ENCODE measurements at regions not wholly inside any gene's neighbourhood (a gene's known extent, or its start where the extent isn't known, plus 50 kb on each side); places are given as distances from the start of the nearest gene placed in this dataset.

DNA sequence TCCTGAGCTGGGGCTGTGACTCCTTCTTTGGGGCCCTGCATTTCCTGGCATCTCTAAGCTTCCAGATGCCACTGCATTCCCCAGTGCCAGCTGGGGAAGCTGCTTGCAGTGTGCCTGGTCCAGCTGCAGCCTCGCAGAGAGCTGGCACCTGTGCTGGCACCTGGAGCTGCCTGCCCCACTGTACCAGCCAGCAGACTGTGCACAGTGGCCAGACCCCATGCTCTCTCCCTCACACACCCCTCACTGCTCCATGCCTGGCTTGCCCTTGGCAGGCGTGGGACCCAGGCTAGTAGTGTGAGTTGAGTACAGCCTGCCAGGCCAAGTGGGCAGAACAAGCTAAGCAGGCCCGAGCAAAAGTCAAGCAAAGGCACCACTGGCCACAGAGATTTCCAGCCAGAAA is 327.5 kb downstream of the NDFIP2 start:
- DNase-seq, result no peak
- TF ChIP-seq, protein P1, sequence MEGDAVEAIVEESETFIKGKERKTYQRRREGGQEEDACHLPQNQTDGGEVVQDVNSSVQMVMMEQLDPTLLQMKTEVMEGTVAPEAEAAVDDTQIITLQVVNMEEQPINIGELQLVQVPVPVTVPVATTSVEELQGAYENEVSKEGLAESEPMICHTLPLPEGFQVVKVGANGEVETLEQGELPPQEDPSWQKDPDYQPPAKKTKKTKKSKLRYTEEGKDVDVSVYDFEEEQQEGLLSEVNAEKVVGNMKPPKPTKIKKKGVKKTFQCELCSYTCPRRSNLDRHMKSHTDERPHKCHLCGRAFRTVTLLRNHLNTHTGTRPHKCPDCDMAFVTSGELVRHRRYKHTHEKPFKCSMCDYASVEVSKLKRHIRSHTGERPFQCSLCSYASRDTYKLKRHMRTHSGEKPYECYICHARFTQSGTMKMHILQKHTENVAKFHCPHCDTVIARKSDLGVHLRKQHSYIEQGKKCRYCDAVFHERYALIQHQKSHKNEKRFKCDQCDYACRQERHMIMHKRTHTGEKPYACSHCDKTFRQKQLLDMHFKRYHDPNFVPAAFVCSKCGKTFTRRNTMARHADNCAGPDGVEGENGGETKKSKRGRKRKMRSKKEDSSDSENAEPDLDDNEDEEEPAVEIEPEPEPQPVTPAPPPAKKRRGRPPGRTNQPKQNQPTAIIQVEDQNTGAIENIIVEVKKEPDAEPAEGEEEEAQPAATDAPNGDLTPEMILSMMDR (IDR thresholded peaks at IDR 0.05), result no peak
- intact Hi-C loops (cut with DNase I), result no loop called here

DNA sequence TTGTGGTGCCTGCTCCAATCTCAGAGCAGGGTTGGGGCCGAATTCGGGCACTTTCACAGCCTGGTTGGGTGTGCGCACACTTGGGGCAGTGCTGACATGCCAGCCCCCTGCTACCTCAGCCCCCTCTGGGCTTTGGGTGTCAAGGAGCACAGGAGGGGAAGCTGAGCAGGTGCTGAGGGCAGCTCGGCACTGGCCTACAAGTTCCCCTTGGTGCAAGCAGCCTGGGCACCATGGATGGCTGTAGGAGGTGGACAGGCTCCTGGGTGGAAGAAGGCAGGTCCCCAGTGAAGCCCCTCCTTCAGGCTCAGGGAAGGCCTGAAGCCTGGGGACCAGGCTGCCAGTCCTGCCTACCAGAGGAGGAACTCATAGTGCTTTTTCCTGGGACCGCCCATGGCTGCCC is 326.6 kb downstream of the NDFIP2 start:
- Histone ChIP-seq H3K9ac (ENCODE audit: low read depth in 2 of 2, low read length in 2 of 2) (no peak overlapping the region), H3K9me3 (no peaks in the 10 kb centered on the region), H3K4me3 (no peak overlapping the region), H3K27ac (no peak overlapping the region), H3K27me3 (no peaks in the 10 kb centered on the region), H3K4me1 (no peaks in the 10 kb centered on the region), H3K36me3 (no peaks in the 10 kb centered on the region)
- intact Hi-C loops (cut with DNase I), result no loop called here
- TF ChIP-seq, protein P1 (IDR thresholded peaks at IDR 0.05), result no peak
- no peak for DNase-seq

More for the DNA sequence above, 327.5 kb downstream of the NDFIP2 start:
- Histone ChIP-seq H3K27me3 (no peaks in the 10 kb centered on the region), H3K9me3 (no peaks in the 10 kb centered on the region), H3K36me3 (no peaks in the 10 kb centered on the region), H3K4me3 (no peak overlapping the region), H3K27ac (no peak overlapping the region), H3K9ac (ENCODE audit: low read depth in 2 of 2, low read length in 2 of 2) (no peak overlapping the region), H3K4me1 (no peaks in the 10 kb centered on the region)

DNA sequence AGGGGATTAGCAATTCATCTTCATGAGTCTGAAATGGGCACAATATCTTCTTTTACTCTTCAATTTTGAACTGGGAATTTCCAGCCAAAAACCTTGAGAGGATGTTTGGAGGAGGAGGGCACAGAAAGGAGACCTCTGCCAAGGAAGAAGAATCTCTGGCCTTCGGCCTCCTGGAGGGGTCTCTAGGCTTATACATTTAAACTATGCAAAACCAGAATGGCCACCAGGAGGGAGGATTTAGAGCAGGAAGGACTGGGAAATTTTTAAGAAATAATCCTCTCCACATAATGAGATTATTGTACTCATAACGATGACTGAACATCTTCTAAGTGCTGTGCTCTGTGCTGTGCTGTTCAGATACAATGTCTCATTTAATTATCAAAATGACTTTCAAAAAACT is 325.9 kb downstream of the NDFIP2 start:
- intact Hi-C loops (cut with DNase I), result no loop called here
- no peaks in the 10 kb centered on the region for H3K27me3 ChIP-seq
- H3K9me3 ChIP-seq, result no peaks in the 10 kb centered on the region
- DNase-seq, result no peak
- H3K9ac ChIP-seq (ENCODE audit: low read depth in 2 of 2, low read length in 2 of 2), result no peak overlapping the region
- H3K4me1 ChIP-seq, result no peaks in the 10 kb centered on the region
- TF ChIP-seq, protein P1 (IDR thresholded peaks at IDR 0.05), result no peak
- no peaks in the 10 kb centered on the region for H3K36me3 ChIP-seq
- H3K27ac ChIP-seq, result no peak overlapping the region
- no peak overlapping the region for H3K4me3 ChIP-seq

DNA sequence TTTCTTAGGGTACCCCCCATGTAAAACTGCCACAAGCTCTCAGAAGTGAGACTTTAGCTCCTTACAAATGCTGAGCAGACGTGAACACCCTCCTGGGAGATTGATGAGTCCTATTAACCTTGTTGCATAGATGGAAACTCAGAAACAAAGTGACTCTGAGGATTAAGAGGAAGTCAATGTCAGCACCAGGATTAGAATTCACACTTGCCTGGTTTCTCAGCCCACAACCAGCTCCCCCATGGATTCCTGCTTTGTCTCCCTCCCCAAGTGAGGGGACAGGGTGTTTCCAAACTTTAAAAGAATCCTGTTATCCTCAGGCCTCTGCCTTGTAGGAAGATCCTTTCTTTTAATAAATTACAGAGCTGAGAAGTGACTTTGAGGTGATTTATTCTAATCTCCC is 324.4 kb downstream of the NDFIP2 start:
- no peak for DNase-seq
- H3K27ac ChIP-seq, result no peak overlapping the region
- H3K27me3 ChIP-seq, result no peaks in the 10 kb centered on the region
- intact Hi-C loops (cut with DNase I), result no loop called here
- no peaks in the 10 kb centered on the region for H3K4me1 ChIP-seq
- H3K4me3 ChIP-seq, result no peak overlapping the region
- H3K9me3 ChIP-seq, result no peaks in the 10 kb centered on the region
- TF ChIP-seq, protein P1 (IDR thresholded peaks at IDR 0.05), result no peak
- no peaks in the 10 kb centered on the region for H3K36me3 ChIP-seq
- H3K9ac ChIP-seq (ENCODE audit: low read depth in 2 of 2, low read length in 2 of 2), result no peak overlapping the region

DNA sequence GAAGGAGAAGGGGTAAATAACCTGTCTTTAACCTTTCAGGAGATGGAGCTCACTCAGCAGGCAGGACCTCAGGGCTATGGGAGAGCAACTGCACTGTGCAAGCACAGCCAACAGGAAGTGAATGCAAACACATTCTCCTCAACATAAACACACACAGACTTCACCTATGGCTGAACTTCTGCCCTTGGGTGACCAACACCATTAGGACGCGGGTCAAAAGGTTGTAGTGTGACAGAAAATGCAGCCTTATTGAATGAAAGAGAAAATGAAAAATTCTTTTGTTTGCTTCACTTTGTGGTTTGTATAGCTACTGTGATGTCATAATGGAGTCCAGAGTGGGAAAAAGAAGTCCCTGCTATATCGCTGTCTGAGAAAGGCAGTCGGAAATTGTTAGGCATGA is 323.0 kb downstream of the NDFIP2 start:
- intact Hi-C loops (cut with DNase I), result no loop called here
- Histone ChIP-seq H3K36me3 (no peaks in the 10 kb centered on the region), H3K9ac (ENCODE audit: low read depth in 2 of 2, low read length in 2 of 2) (no peak overlapping the region), H3K27me3 (no peaks in the 10 kb centered on the region), H3K9me3 (no peaks in the 10 kb centered on the region), H3K27ac (no peak overlapping the region), H3K4me1 (no peaks in the 10 kb centered on the region), H3K4me3 (no peak overlapping the region)
- no peak for DNase-seq
- TF ChIP-seq, protein P1 (IDR thresholded peaks at IDR 0.05), result no peak

DNA sequence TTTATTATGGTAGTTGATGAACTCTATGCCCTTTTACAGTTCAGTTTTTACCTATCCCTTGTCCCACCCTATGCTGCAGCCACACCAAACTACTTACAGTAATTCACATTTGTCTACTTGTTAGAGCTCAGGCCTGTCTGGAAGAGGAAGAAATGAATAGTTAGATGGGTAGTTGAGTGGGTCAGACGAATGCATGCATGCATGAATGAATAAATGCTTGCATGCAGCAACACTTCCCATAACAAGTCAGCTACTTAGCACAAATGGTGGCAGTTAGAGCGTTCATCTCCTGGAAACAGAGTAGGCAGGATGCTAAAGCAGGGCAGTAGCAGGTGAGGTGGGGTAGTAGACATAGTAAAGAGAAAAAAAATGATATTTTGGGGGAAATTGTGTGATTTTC is 322.3 kb downstream of the NDFIP2 start:
- no peak overlapping the region for H3K4me3 ChIP-seq
- H3K9ac ChIP-seq (ENCODE audit: low read depth in 2 of 2, low read length in 2 of 2), result no peak overlapping the region
- no peak overlapping the region for H3K27ac ChIP-seq
- intact Hi-C loops (cut with DNase I), result no loop called here
- no peaks in the 10 kb centered on the region for H3K36me3 ChIP-seq
- H3K27me3 ChIP-seq, result no peaks in the 10 kb centered on the region
- H3K9me3 ChIP-seq, result no peaks in the 10 kb centered on the region
- H3K4me1 ChIP-seq, result no peaks in the 10 kb centered on the region
- DNase-seq, result no peak
- TF ChIP-seq, protein P1 (IDR thresholded peaks at IDR 0.05), result no peak

All from colonic mucosa (tissue), 4 donors.